Osteoblast (primary cell): ENCODE measurements at regions not wholly inside any gene's neighbourhood (a gene's known extent, or its start where the extent isn't known, plus 50 kb on each side); places are given as distances from the start of the nearest gene placed in this dataset.

Experiments used
- DNase-seq: peaks from one replicate; pipeline ENCODE4 v3.0.0; 2011; ENCODE audit warnings: low spot score, mixed read lengths; ENCODE audit not compliant: insufficient read length; ENCODE audit errors: missing footprints
- H2AFZ ChIP-seq: 2 replicates; pipeline ENCODE4 v1.6.0; 2011; ENCODE audit warnings: mild to moderate bottlenecking, low read length
- H3K27ac ChIP-seq: 2 replicates; pipeline ENCODE4 v1.5.1; 2011; ENCODE audit warnings: mild to moderate bottlenecking, low read depth, low read length, moderate library complexity
- H3K27me3 ChIP-seq: 2 replicates; pipeline ENCODE4 v1.6.0; 2012; ENCODE audit warnings: mild to moderate bottlenecking, control low read depth, inconsistent platforms, low read length, moderate library complexity; ENCODE audit not compliant: insufficient read depth
- H3K36me3 ChIP-seq: 2 replicates; pipeline ENCODE4 v1.5.1; 2011; ENCODE audit warnings: mild to moderate bottlenecking, low read length, control low read depth, moderate library complexity; ENCODE audit not compliant: insufficient read depth
- H3K4me1 ChIP-seq: 2 replicates; pipeline ENCODE4 v1.5.1; 2011; ENCODE audit warnings: mild to moderate bottlenecking, low read length, control low read depth, moderate library complexity; ENCODE audit not compliant: insufficient read depth
- H3K4me2 ChIP-seq: 2 replicates; pipeline ENCODE4 v1.6.0; 2011; ENCODE audit warnings: mild to moderate bottlenecking, low read length; ENCODE audit not compliant: insufficient read depth
- H3K4me3 ChIP-seq: fragments of 200-600 bp; sonication (generic); 3 replicates; pipeline ENCODE4 v1.5.1; 2012; ENCODE audit warnings: mild to moderate bottlenecking, low read length, inconsistent platforms; ENCODE audit not compliant: insufficient read depth
- H3K79me2 ChIP-seq: 2 replicates; pipeline ENCODE4 v1.6.0; 2012; ENCODE audit warnings: mild to moderate bottlenecking, low read length, control low read depth, inconsistent platforms; ENCODE audit not compliant: insufficient read depth
- H3K9me3 ChIP-seq: 2 replicates; pipeline ENCODE4 v1.5.1; 2011; ENCODE audit warnings: low read depth, low read length, control low read depth
- H4K20me1 ChIP-seq: 2 replicates; pipeline ENCODE4 v1.6.0; 2012; ENCODE audit warnings: mild to moderate bottlenecking, low read length, control low read depth; ENCODE audit not compliant: insufficient read depth
- CTCF ChIP-seq: IDR thresholded peaks from 2 replicates; pipeline ENCODE4 v1.5.1; 2011; ENCODE audit warnings: mild to moderate bottlenecking, low read depth, low read length, moderate library complexity; ENCODE audit errors: extremely low read depth

GRCh38 chr3:189494632-189495031 is 136.6 kb upstream of the TP63 start:
- DNase-seq = peak; percentile 18
- H2AFZ ChIP-seq = no peak overlapping the region
- no peaks in the 10 kb centered on the region for H3K79me2 ChIP-seq
- H4K20me1 ChIP-seq = no peaks in the 10 kb centered on the region
- TF ChIP-seq CTCF = no peak
- H3K4me2 ChIP-seq = no peak overlapping the region
- no peaks in the 10 kb centered on the region for H3K9me3 ChIP-seq
- no peaks in the 10 kb centered on the region for H3K27me3 ChIP-seq
- no peak overlapping the region for H3K27ac ChIP-seq
- H3K4me1 ChIP-seq = peaks cover 3% of the 10 kb centered on the region
- H3K4me3 ChIP-seq = no peak overlapping the region
- no peaks in the 10 kb centered on the region for H3K36me3 ChIP-seq

DNA sequence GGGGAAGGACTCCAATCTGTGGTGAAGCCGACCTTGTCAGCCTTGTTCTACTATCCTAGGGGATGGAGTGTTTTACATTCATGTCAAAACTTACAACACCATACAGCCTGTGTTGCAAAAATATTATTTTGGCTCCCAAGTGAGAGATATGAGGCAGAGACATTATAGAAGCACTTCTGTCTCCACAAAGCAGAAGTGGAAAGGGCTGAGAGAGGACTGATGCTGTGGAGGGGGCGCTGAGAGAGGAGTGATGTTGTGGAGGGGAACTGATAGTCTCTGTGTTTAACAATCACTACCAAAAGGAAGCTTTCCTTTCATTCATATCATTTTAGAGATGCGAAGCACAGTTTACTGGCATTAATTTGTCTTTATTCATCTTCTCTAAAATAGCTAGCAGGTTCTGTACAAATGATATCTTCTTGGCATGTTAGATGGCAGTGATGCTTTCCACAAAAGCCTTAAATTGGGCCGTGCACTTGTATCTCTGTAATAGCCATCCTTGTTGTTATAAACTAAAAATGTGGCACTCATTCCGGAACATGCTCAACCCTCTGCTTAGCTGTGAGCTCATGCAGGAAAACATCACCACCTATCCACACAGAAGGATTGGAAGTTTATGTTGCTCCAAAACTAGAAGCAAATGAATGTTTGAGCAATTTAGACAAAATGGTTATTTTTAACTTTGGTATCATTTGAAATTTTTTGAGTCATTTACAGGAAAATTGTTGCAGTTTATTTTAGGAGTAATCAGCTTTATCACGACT is 134.6 kb upstream of the TP63 start:
- H3K9me3 ChIP-seq = no peaks in the 10 kb centered on the region
- no peaks in the 10 kb centered on the region for H3K4me1 ChIP-seq
- no peaks in the 10 kb centered on the region for H4K20me1 ChIP-seq
- no peak for TF ChIP-seq CTCF
- H3K27ac ChIP-seq = no peak overlapping the region
- H2AFZ ChIP-seq = peak overlapping the region; percentile 17
- no peak overlapping the region for H3K4me3 ChIP-seq
- no peaks in the 10 kb centered on the region for H3K27me3 ChIP-seq
- no peak overlapping the region for H3K4me2 ChIP-seq
- no peaks in the 10 kb centered on the region for H3K36me3 ChIP-seq
- no peaks in the 10 kb centered on the region for H3K79me2 ChIP-seq
- no peak for DNase-seq

DNA sequence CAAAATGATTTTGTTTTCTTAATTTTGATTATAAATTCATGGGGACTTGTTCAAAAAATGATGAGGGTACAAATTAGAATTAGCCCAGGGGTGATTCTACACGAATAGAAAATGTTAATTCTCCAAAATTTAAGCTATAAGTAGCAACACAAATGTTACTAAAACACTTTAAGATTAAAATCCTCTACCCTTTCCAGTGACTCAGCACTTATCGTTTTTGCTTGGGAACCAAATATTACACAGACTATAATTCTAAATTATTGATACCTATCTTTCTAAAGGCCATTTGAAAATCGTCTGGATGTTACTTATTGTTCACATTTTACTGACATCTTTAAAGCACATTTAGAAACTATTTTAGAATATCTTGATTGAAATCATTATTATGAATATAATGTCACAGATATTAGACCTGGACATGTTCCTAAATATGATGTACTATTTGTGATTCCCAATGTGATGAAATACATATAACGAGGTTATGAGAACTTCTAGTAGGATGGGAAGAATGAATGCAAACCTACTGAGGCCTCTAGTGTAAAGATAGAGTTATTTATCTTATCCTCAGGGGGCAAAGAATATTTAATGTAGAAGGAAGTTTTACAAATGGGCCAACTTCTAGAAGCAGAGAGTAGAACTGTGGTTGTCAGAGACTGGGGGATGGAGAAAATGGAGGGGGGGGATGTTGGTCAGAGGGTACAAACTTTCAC is 132.0 kb upstream of the TP63 start:
- Histone ChIP-seq H3K9me3 (no peaks in the 10 kb centered on the region), H3K27ac (no peak overlapping the region), H3K79me2 (no peaks in the 10 kb centered on the region), H3K4me1 (no peaks in the 10 kb centered on the region), H3K36me3 (no peaks in the 10 kb centered on the region), H3K27me3 (no peaks in the 10 kb centered on the region), H3K4me2 (no peak overlapping the region), H2AFZ (no peak overlapping the region), H4K20me1 (no peaks in the 10 kb centered on the region), H3K4me3 (no peak overlapping the region)
- no peak for TF ChIP-seq CTCF
- no peak for DNase-seq

DNA sequence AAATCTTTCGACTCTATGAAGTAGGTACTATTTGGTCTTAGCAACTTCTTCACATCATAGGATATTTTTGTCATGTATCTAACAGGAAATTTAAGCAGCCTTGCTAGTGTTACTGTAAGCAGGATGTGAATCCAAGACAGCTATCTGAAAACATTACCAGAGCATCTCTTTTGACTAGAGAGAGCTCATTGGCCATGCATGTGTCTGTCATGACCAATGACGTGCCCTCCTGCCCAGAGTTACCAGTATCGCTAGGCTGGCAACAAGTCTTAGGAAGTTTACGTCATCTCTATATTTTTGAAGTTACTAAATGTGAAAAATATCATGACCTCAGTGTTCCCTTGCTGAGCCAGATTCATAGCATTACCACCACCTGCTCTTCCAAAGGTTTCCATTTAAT is 130.9 kb upstream of the TP63 start:
- Histone ChIP-seq H3K36me3 (no peaks in the 10 kb centered on the region), H4K20me1 (no peaks in the 10 kb centered on the region), H3K4me1 (no peaks in the 10 kb centered on the region), H3K27ac (no peak overlapping the region), H3K9me3 (no peaks in the 10 kb centered on the region), H2AFZ (no peak overlapping the region), H3K27me3 (no peaks in the 10 kb centered on the region), H3K4me2 (no peak overlapping the region), H3K79me2 (no peaks in the 10 kb centered on the region), H3K4me3 (no peak overlapping the region)
- no peak for DNase-seq
- TF ChIP-seq CTCF = no peak
